Activated CD4-positive, alpha-beta T cell treated with anti-CD3 and anti-CD28 coated beads, Interleukin-2, amount 50 U/mL, for 1 hour (primary cell): ENCODE measurements at regions not wholly inside any gene's neighbourhood (a gene's known extent, or its start where the extent isn't known, plus 50 kb on each side); places are given as distances from the start of the nearest gene placed in this dataset.

Experiments used
- DNase-seq: peaks from one replicate; pipeline ENCODE4 v3.0.0-alpha.2; 2020

- no peak for DNase-seq
Measured at GRCh38 chr3:102258666-102259227, 176.1 kb upstream of the ZPLD1 start.

- DNase-seq: no peak
Measured at GRCh38 chr3:102259663-102260062, 175.2 kb upstream of the ZPLD1 start.

- no peak for DNase-seq
Measured at GRCh38 chr3:102265720-102266119, 169.1 kb upstream of the ZPLD1 start.

GRCh38 chr3:102269406-102269805 lies 165.4 kb upstream of the ZPLD1 start:
- DNase-seq: no peak

GRCh38 chr3:102290241-102290640 lies 144.6 kb upstream of the ZPLD1 start:
- no peak for DNase-seq

- DNase-seq: no peak
Measured at GRCh38 chr3:102295756-102296155, 139.1 kb upstream of the ZPLD1 start.

- no peak for DNase-seq
Measured at GRCh38 chr3:102297072-102297658, 137.7 kb upstream of the ZPLD1 start.

GRCh38 chr3:102299125-102299877 lies 135.5 kb upstream of the ZPLD1 start:
- no peak for DNase-seq

GRCh38 chr3:102301155-102301880 lies 133.5 kb upstream of the ZPLD1 start:
- DNase-seq: no peak

GRCh38 chr3:102302020-102302419 lies 132.8 kb upstream of the ZPLD1 start:
- DNase-seq: no peak

GRCh38 chr3:102304550-102304949 lies 130.3 kb upstream of the ZPLD1 start:
- DNase-seq: no peak

- no peak for DNase-seq
Measured at GRCh38 chr3:102307442-102307841, 127.4 kb upstream of the ZPLD1 start.

- DNase-seq: no peak
Measured at GRCh38 chr3:102329066-102329465, 105.7 kb upstream of the ZPLD1 start.

GRCh38 chr3:102329561-102329960 lies 105.3 kb upstream of the ZPLD1 start:
- DNase-seq: no peak

GRCh38 chr3:102332205-102332604 lies 102.6 kb upstream of the ZPLD1 start:
- DNase-seq: no peak

GRCh38 chr3:102332934-102333333 lies 101.9 kb upstream of the ZPLD1 start:
- no peak for DNase-seq

- no peak for DNase-seq
Measured at GRCh38 chr3:102336130-102336529, 98.7 kb upstream of the ZPLD1 start.

- DNase-seq: no peak
Measured at GRCh38 chr3:102339671-102340070, 95.1 kb upstream of the ZPLD1 start.

GRCh38 chr3:102346897-102347296 lies 87.9 kb upstream of the ZPLD1 start:
- no peak for DNase-seq

GRCh38 chr3:102348904-102349303 lies 85.9 kb upstream of the ZPLD1 start:
- no peak for DNase-seq

GRCh38 chr3:102353148-102353547 lies 81.7 kb upstream of the ZPLD1 start:
- DNase-seq: no peak

GRCh38 chr3:102353805-102354204 lies 81.0 kb upstream of the ZPLD1 start:
- DNase-seq: no peak

GRCh38 chr3:102354818-102355515 lies 79.8 kb upstream of the ZPLD1 start:
- no peak for DNase-seq
